PC-3 (cell line): ENCODE measurements at regions not wholly inside any gene's neighbourhood (a gene's known extent, or its start where the extent isn't known, plus 50 kb on each side); places are given as distances from the start of the nearest gene placed in this dataset.

Source experiments
- ATAC-seq: fragments of 200-7000 bp; cut with Tn5 transposase; 2 replicates; pipeline ENCODE4 v1.9.1; 2020; ENCODE audit warnings: mild to moderate bottlenecking, moderate library complexity
- BruUV-seq: library from RNA; stranded (reverse); fragments of 400-500 nt; replicated peaks from 2 replicates; lab custom pipeline; 2021; lab: Mats Ljungman, UMichigan
- CTCF ChIA-PET: fragments of 300-600 bp; sonication (Branson Sonifier 250); formaldehyde crosslinking; loops from one replicate; lab custom pipeline; 2022; ENCODE audit warnings: antibody characterized with exemption; lab: Charles Lee
- POLR2A ChIA-PET: fragments of 300-600 bp; sonication (Branson Sonifier 250); formaldehyde crosslinking; loops from one replicate; lab custom pipeline; 2022; ENCODE audit warnings: antibody characterized with exemption; ENCODE audit not compliant: unreplicated experiment; lab: Charles Lee
- DNase-seq: peaks from one replicate; pipeline ENCODE4 v3.0.0-alpha.2; 2015
- H2AFZ ChIP-seq: fragments of 300-600 bp; sonication (generic); 2 replicates; pipeline ENCODE4 v1.6.0; 2016; ENCODE audit warnings: antibody characterized with exemption, low read length
- H3F3A ChIP-seq: fragments of 300-600 bp; sonication (generic); one replicate; pipeline ENCODE4 v1.6.0; 2017; ENCODE audit warnings: antibody characterized with exemption, low read length, control low read depth, mild to moderate bottlenecking; ENCODE audit not compliant: unreplicated experiment
- H3K27ac ChIP-seq: fragments of 300-600 bp; sonication (generic); 2 replicates; pipeline ENCODE4 v1.5.1; 2016; ENCODE audit warnings: mild to moderate bottlenecking, low read length
- H3K27me3 ChIP-seq: fragments of 300-600 bp; sonication (generic); 2 replicates; pipeline ENCODE4 v1.6.1; 2016; ENCODE audit warnings: low read length, mixed read lengths
- H3K36me3 ChIP-seq: fragments of 300-600 bp; sonication (generic); 2 replicates; pipeline ENCODE4 v1.6.1; 2016; ENCODE audit warnings: low read depth, mixed run types, low read length, mixed read lengths
- H3K4me1 ChIP-seq: fragments of 300-600 bp; sonication (generic); 2 replicates; pipeline ENCODE4 v1.5.1; 2016; ENCODE audit warnings: low read length; ENCODE audit not compliant: insufficient read depth
- H3K4me2 ChIP-seq: fragments of 300-600 bp; sonication (generic); 2 replicates; pipeline ENCODE4 v1.6.0; 2016; ENCODE audit warnings: low read length
- H3K4me3 ChIP-seq: fragments of 300-600 bp; sonication (generic); 2 replicates; pipeline ENCODE4 v1.5.1; 2016; ENCODE audit warnings: mild to moderate bottlenecking, low read length, mixed read lengths
- H3K79me2 ChIP-seq: fragments of 300-600 bp; sonication (generic); 2 replicates; pipeline ENCODE4 v1.6.1; 2017; ENCODE audit warnings: low read length, mixed read lengths
- H3K9ac ChIP-seq: fragments of 300-600 bp; sonication (generic); 2 replicates; pipeline ENCODE4 v1.6.0; 2016; ENCODE audit warnings: mild to moderate bottlenecking, low read length
- H3K9me2 ChIP-seq: fragments of 300-600 bp; sonication (generic); replicated peaks from 2 replicates; pipeline ENCODE4 v1.6.1; 2016; ENCODE audit warnings: mixed run types, low read length, mixed read lengths
- H3K9me3 ChIP-seq: fragments of 300-600 bp; sonication (generic); 2 replicates; pipeline ENCODE4 v1.6.1; 2016; ENCODE audit warnings: low read length, mixed read lengths
- H4K20me1 ChIP-seq: fragments of 300-600 bp; sonication (generic); 2 replicates; pipeline ENCODE4 v1.6.1; 2016; ENCODE audit warnings: low read length, mixed read lengths
- EZH2 ChIP-seq: fragments of 300-600 bp; sonication (generic); IDR thresholded peaks from one replicate; pipeline ENCODE4 v1.6.1; 2017; ENCODE audit warnings: antibody characterized with exemption, mild to moderate bottlenecking, low read length; ENCODE audit not compliant: unreplicated experiment
- EZH2phosphoT487 ChIP-seq: fragments of 300-600 bp; sonication (generic); IDR thresholded peaks from 2 replicates; pipeline ENCODE4 v1.6.1; 2018; ENCODE audit warnings: mild to moderate bottlenecking, antibody characterized with exemption, low read length, borderline replicate concordance
- intact Hi-C: fragments of 100-400 bp; cut with micrococcal nuclease; formaldehyde crosslinking; loops from 2 replicates; pipeline ENCODE4 v1.9.0; 2023
- TF ChIP-seq, protein P1 (sequence below): fragments of 300-600 bp; sonication (generic); conservative IDR thresholded peaks from 2 replicates; pipeline ENCODE4 v1.5.1; 2017; ENCODE audit warnings: antibody characterized with exemption, low read depth, mild to moderate bottlenecking, low read length

DNA sequence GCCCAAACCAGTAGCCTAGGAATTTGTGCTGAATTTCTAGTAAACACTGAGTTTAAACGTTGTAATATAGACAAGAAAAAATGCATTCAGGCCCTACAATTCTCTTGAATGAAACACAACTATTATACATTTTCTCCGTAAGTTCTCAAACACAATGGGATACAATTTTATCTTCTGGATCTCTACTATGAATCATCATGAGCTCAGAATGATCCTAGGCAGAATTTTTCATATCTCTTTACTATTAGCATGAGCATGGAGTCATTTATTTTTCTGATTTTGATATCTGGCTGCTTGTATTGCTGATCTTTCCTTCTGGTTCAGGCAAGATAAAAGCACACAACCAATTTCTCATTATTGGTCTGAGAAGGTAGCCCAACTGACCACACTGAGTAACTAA lies 1123.4 kb upstream of the RAG2 start:
- CTCF ChIA-PET, result no interaction called here
- Histone ChIP-seq H2AFZ (no peak overlapping the region), H3K36me3 (no peaks in the 10 kb centered on the region), H3K9ac (no peak overlapping the region), H3K4me2 (peak overlapping the region; percentile 25; the same call in 1 of the 2 replicates), H3K4me3 (no peak overlapping the region), H3K4me1 (peaks cover 11% of the 10 kb centered on the region), H3K27ac (no peak overlapping the region), H3K9me2 (no peaks in the 10 kb centered on the region), H3K79me2 (no peaks in the 10 kb centered on the region), H3K9me3 (no peaks in the 10 kb centered on the region), H3F3A (no peaks in the 10 kb centered on the region), H4K20me1 (no peaks in the 10 kb centered on the region), H3K27me3 (no peaks in the 10 kb centered on the region)
- DNase-seq, result peak; percentile 69
- POLR2A ChIA-PET, result no interaction called here
- intact Hi-C loops, result no loop called here
- BruUV-seq, result no TSS peak
- TF ChIP-seq EZH2phosphoT487 (no peak), EZH2 (no peak)
- TF ChIP-seq, protein P1, sequence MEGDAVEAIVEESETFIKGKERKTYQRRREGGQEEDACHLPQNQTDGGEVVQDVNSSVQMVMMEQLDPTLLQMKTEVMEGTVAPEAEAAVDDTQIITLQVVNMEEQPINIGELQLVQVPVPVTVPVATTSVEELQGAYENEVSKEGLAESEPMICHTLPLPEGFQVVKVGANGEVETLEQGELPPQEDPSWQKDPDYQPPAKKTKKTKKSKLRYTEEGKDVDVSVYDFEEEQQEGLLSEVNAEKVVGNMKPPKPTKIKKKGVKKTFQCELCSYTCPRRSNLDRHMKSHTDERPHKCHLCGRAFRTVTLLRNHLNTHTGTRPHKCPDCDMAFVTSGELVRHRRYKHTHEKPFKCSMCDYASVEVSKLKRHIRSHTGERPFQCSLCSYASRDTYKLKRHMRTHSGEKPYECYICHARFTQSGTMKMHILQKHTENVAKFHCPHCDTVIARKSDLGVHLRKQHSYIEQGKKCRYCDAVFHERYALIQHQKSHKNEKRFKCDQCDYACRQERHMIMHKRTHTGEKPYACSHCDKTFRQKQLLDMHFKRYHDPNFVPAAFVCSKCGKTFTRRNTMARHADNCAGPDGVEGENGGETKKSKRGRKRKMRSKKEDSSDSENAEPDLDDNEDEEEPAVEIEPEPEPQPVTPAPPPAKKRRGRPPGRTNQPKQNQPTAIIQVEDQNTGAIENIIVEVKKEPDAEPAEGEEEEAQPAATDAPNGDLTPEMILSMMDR, result no peak
- ATAC-seq, result peak; percentile 78

DNA sequence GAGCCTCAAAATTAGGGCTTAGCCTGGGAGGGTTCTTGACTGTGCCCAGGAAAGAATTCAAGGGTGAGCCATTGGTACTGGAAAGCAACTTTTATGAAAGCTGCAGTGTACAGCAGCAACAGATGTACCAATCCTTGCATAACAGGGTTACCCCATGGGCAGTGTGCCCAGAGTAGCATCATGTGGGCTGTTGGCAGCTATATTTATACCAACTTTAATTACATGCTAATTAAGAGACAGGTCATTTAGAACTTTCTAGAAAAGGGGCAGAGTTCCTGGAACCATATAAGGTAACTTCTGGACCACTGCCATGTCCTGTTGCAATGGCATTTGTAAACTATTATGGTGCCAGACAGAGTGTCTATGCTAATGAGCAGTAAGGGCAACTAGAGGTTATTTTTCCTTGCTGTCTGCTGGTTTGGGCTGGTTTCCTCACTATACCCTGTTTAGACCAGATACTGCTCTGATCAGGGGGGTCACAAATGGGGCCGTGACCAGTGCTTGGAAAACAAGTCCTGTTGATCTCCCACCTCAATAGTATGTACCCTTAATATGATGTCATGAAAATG lies 1120.5 kb upstream of the RAG2 start:
- Histone ChIP-seq H3K36me3 (no peaks in the 10 kb centered on the region), H3K4me1 (peaks cover 11% of the 10 kb centered on the region), H4K20me1 (no peaks in the 10 kb centered on the region), H2AFZ (no peak overlapping the region), H3K79me2 (no peaks in the 10 kb centered on the region), H3K27ac (no peak overlapping the region), H3F3A (no peaks in the 10 kb centered on the region), H3K9me3 (no peaks in the 10 kb centered on the region), H3K4me2 (no peak overlapping the region), H3K9me2 (no peaks in the 10 kb centered on the region), H3K4me3 (no peak overlapping the region), H3K27me3 (no peaks in the 10 kb centered on the region), H3K9ac (no peak overlapping the region)
- no TSS peak for BruUV-seq
- POLR2A ChIA-PET, result no interaction called here
- intact Hi-C loops, result no loop called here
- CTCF ChIA-PET, result no interaction called here
- DNase-seq, result no peak
- ATAC-seq, result no peak
- no peak for TF ChIP-seq EZH2phosphoT487
- TF ChIP-seq EZH2, result no peak
- TF ChIP-seq, protein P1, result no peak

GRCh38 chr11:37712251-37712650 lies 1114.2 kb upstream of the RAG2 start:
- ATAC-seq, result peak; percentile 64
- Histone ChIP-seq H3K4me1 (no peaks in the 10 kb centered on the region), H3K9me3 (no peaks in the 10 kb centered on the region), H3K27ac (no peak overlapping the region), H3K4me3 (no peak overlapping the region), H3F3A (no peaks in the 10 kb centered on the region), H3K36me3 (no peaks in the 10 kb centered on the region), H3K27me3 (no peaks in the 10 kb centered on the region), H3K9ac (no peak overlapping the region), H2AFZ (no peak overlapping the region), H3K4me2 (no peak overlapping the region), H4K20me1 (no peaks in the 10 kb centered on the region), H3K79me2 (no peaks in the 10 kb centered on the region), H3K9me2 (no peaks in the 10 kb centered on the region)
- DNase-seq, result peak; percentile 20
- POLR2A ChIA-PET, result no interaction called here
- no TSS peak for BruUV-seq
- no peak for TF ChIP-seq EZH2phosphoT487
- TF ChIP-seq, protein P1, result peak; percentile 48
- CTCF ChIA-PET, result interaction anchor here (0.7 kb wide), 1 partner anchor 307 kb away, joined by 10 read pairs; no protein-coding TSS in a partner anchor
- intact Hi-C loops, result no loop called here
